Stromal cell of bone marrow (primary cell): ENCODE measurements at regions not wholly inside any gene's neighbourhood (a gene's known extent, or its start where the extent isn't known, plus 50 kb on each side); places are given as distances from the start of the nearest gene placed in this dataset.

Source experiments
- DNase-seq: peaks from one replicate; pipeline ENCODE4 v3.0.0-alpha.2; 2012; ENCODE audit warnings: low read depth

GRCh38 chr10:88023676-88024075 is 160.3 kb downstream of the PTEN start:
- no peak for DNase-seq

GRCh38 chr10:88026031-88026430 is 162.6 kb downstream of the PTEN start:
- no peak for DNase-seq

GRCh38 chr10:88027570-88027969 is 164.1 kb downstream of the PTEN start:
- DNase-seq = no peak

DNA sequence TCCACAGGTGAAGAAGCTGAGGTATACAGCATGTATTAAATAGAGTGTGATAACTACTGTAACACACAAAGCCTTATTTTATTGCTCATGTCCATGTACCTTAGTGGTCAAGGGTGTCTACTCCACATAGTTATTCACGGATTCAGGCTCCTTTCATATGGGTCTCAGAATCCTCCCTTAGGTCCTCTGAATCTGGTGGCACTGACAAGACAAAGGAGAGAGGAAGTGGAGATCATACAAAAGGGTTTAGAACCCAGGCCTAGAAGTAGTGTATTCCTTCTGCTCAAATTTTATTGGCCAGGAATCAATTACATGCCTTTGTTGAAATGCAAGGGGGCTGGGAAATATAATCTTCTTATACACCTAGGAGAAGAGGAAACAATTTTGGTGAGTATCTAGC is 164.6 kb downstream of the PTEN start:
- DNase-seq = no peak

DNA sequence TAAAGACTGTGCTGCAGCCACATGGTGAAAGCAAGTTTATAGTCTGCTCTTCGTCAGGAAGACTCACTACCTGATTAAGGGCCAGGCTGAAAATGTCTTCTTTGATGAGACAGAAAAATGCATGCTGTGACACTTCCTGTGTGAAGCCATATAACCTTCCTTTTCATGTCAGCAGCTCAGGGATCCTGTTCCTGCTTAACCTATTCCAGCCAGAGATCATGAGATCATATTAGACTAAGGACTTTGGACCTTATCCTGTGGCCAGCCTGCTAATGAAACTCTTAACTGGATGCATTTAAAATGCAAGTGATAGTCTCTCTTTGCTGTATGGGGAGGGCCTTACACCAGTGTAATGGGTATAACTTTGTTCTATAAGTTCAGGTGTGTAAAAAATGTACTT is 165.2 kb downstream of the PTEN start:
- no peak for DNase-seq

DNA sequence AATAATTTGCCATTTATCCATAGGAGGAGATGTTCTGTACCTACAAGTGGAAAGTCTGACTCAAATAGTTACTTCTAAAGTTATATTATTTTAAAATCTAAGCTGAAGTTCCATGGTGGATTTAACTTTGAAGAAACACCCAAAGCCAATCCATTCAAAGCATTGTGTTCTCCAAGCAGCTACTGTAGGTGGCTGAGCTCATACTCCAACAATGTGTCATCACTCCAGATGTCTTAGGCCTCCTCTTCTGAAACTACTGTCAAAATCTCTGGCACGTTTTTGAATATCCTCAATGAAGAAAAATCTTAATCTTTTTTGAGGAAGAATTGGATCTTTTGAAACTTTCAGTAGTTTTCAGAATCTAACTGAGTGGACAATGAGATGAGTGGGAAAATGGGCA is 169.1 kb downstream of the PTEN start:
- peak; percentile 36 for DNase-seq

DNA sequence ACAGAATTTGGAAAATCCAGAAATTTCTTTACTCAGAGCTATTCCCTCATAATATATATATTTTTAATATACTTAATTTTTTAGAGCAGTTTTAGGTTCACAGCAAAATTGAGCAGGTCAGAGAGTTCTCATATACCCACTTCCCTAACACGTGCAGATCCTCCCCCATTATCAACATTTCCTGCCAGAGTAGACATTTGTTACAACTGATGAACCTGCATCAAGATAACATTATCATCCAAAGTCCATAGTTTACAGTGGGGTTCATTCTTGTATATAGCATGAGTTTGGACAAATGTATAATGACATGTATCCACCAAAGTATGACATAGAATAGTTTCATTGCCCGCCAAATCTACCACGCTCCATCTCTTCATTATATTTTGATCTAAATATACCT is 170.0 kb downstream of the PTEN start:
- DNase-seq = no peak

DNA sequence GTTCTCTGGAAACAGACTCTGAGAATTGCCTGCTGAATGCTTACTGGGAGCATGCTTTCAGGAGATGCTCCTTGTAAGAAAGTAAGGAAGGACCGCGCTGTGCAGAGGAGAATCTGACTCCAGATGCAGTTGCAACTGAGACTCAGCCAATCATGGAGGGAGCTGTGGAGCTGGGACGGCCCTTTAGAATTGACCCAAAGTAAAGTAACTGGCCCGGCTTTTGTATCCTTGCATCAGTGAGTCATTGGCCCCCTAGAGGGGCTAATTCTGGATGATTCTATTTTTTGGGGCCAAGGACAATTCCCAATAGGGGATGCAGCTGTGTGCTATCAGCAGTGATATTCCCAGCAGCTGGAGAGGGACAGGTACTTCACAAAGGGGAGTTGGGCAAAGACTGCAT is 170.4 kb downstream of the PTEN start:
- no peak for DNase-seq

GRCh38 chr10:88036126-88036525 is 172.7 kb downstream of the PTEN start:
- DNase-seq = no peak

GRCh38 chr10:88037623-88038022 is 174.2 kb downstream of the PTEN start:
- no peak for DNase-seq

DNA sequence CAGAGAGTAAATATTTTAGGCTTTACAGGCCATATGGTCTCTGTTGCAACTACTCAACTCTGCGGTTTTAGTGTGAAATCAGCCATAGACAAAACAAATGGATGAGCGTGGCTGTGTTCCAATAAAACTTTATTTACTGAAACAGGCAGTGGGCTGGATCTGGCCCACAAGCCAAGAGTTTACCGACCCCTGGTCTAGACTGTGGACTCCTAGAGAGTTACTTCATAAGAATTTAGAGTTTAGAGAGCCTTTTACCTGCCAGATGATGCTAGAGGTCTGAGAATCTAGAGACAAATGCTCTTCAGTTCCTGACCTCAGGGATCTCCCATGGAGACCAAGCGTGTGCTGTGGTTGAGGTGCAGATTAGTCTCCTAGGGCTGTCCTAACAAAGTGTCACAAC is 174.8 kb downstream of the PTEN start:
- DNase-seq = no peak

- DNase-seq = no peak
Measured at GRCh38 chr10:88039496-88040200, 176.2 kb downstream of the PTEN start.

DNA sequence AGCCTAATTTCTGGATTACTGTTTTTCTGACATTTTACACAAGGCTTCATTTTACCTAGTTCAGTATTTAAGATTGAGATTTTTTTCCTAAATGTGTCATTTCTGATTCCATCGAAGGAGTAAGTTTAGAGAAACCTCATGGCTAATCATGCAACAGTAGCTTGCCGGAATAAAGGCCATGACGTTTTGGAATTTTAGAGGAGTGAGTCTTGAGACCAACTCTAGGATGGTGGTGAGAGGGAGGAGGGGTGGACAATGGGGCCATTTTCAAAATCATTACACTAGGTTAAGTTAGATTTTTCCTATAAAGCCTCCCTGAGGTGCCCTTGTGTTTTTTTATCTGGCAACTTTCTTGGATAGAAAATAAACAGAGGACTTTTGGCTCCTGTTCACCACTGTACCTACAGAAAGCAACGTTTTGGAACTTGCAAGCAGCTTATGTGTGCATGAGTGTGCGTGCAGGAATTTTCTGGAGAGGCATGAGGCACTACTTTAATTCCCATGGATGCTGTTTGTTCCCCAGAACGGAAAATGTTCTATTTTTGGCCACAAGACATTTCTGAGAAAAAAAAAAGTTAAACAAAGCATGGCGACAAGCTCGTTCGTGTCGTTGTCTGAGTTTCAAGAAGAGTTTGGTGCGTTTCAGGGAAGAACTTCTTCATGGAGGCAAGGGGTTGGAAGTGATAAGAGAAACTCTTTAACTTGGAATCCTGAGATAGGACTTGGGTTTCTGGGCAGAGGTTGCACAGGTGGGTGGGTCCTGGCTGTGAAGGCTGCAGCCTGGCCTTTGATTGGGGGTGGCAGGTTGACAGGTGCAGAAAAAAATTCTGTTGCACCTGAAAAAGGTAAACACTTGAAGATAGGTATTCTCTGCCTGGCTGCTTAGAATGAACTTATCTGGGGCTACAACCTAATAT is 178.1 kb downstream of the PTEN start:
- peak; percentile 52 for DNase-seq

GRCh38 chr10:88042160-88043100 is 179.0 kb downstream of the PTEN start:
- peak; percentile 75 for DNase-seq

GRCh38 chr10:88045096-88045495 is 181.7 kb downstream of the PTEN start:
- DNase-seq = no peak

DNA sequence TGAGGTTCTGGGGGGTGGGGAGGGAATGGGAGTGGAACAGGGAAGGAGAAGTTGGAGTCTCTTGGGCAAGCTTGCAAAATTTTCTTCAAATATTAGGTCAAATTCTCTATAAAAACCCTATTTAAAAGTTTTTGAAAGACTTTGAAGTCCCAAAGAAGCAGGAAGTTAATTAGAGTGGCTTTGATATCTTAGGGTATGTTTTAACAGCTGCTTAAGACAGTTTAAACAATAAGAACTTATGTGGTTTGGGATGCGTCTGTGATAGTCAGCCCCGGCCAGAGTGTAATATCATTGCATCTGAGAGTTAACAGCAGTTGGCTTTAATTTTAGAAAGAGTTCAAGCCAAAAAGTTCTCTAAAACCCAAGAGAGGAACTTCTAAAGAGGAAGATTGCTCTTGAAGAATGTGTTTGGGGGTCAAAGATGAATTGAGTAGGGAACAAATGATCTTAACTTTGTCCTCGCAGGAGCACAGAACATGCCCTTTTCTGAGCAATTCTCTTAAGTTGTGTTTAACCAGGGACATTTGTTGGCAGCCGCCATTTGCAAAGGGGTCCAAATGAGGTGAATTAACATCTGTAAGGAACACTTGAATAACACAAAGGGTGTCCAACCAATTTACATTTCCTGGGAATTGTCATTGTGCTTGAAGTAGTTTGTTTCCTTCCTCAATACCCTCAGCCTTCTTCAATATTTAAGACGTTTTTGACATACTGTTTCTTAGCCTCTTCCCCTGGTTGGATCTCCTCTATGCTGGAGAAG is 182.4 kb downstream of the PTEN start:
- no peak for DNase-seq

- DNase-seq = no peak
Measured at GRCh38 chr10:88047579-88047978, 184.2 kb downstream of the PTEN start.

- DNase-seq = no peak
Measured at GRCh38 chr10:88048312-88048711, 184.9 kb downstream of the PTEN start.

DNA sequence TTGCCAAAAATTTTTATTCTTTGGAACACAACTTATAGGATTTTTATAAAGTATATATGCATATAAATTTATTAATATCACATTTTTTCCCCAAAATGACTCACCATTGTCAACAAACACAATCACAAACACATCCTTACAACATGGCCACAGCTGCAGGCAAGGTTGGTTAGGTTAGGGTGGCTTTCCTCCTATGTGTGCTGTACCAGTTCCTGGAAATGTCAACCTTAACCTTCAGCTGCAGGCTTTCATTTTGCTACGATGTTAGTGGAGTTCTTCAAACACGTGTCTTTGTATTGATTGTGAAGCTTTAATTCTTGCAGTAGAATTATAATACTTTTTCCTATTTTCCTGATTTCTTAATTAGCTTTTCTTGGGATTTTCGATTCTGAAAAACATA is 185.8 kb downstream of the PTEN start:
- DNase-seq = no peak

- DNase-seq = no peak
Measured at GRCh38 chr10:88057720-88058119, 194.3 kb downstream of the PTEN start.

DNA sequence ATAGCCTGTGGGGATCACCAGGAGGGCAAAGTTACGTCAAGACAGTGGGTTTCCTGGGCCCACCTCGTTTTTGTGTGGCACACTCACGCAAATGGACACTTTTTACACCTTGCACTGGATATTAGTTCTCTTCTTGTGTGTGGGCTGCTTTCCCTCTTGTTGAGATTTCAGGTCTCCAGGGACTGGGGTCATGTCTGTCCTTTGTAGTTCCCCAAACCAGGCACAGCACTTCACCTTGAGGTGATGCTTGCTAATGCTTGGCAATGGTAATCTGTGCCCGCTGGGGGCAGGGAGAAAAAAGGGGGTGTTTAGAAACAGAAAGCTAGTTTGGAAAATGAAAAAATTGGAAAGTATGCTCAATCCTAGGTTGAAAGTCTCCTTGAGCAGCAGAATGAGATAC is 195.3 kb downstream of the PTEN start:
- no peak for DNase-seq

- DNase-seq = no peak
Measured at GRCh38 chr10:88059190-88059589, 195.8 kb downstream of the PTEN start.
